ENCODE measurements at regions not wholly inside any gene's neighbourhood (a gene's known extent, or its start where the extent isn't known, plus 50 kb on each side); places are given as distances from the start of the nearest gene placed in this dataset.

DNA sequence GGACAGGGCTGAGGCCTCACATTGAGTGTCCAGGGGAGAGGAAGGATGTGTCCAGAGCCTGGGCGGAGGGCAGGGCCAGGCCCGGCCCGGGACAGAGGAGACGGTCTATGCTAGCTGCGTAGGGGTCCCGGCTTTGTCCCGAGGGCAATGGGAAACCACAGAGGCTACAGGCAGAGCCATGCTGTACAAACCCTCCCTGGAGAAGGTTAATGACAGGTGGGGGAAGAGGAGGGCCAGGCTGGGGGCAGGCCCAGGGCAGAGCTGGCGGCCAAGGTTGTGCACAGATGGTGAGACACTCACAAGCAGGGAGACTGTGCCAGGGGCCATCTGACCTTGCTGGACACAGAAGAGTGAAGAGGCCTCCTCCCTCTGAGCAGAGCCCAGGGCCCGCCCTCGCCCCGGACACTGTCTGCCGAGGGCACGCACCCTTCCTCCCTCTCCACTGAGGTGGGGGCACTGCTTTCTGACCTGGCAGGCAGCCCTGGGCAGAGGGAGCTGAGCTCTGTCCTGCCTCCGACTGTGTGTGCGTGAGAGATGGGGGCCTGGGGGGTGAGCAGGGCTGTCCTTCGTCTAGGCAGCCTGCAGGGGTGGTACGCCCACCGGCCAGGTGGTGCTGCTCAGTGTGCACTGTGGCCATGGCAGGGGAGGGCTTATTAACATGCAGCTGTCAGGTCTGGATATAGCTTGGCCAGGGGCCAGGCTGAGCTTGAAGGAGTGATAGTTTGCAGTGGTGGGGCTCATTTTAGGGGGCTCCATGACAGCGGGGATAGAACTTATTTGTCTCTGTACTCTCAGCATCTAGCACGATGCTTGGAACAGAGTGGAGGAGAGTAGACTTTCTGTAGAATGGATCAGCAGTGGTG lies 75.7 kb upstream of the LRPAP1 start:
- TF ChIP-seq, protein P1, sequence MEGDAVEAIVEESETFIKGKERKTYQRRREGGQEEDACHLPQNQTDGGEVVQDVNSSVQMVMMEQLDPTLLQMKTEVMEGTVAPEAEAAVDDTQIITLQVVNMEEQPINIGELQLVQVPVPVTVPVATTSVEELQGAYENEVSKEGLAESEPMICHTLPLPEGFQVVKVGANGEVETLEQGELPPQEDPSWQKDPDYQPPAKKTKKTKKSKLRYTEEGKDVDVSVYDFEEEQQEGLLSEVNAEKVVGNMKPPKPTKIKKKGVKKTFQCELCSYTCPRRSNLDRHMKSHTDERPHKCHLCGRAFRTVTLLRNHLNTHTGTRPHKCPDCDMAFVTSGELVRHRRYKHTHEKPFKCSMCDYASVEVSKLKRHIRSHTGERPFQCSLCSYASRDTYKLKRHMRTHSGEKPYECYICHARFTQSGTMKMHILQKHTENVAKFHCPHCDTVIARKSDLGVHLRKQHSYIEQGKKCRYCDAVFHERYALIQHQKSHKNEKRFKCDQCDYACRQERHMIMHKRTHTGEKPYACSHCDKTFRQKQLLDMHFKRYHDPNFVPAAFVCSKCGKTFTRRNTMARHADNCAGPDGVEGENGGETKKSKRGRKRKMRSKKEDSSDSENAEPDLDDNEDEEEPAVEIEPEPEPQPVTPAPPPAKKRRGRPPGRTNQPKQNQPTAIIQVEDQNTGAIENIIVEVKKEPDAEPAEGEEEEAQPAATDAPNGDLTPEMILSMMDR (conservative IDR thresholded peaks at IDR 0.05), result no peak
- no peak for TF ChIP-seq ZFX (IDR thresholded peaks at IDR 0.05)

All from C4-2B (cell line).